ENCODE measurements at regions not wholly inside any gene's neighbourhood (a gene's known extent, or its start where the extent isn't known, plus 50 kb on each side); places are given as distances from the start of the nearest gene placed in this dataset.

DNA sequence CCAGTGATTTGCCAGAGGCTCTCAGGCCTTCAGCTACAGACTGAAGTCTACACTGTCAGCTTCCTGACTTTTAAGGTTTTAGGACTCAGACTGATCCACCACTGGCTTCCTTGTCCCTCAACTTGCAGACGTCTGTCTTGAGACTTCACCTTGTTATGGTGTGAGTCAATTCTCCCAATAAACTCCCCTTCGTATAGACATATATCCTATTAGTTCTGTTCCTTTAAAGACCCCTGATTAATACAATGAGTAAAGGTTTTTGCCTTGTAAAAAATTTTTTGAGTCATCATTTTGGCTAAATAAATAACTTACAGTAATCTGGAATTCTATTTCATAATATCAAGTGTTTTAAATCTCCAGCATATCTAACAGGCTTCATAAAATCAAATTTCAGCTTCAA, 956.3 kb upstream of the CDH6 start:
- H3K9me3 ChIP-seq (ENCODE audit: control insufficient read depth, insufficient read depth, low read length): peaks cover 16% of the 10 kb centered on the region
- H3K27me3 ChIP-seq (ENCODE audit: control insufficient read depth, insufficient read depth, low read length): no peaks in the 10 kb centered on the region
- CTCF ChIA-PET: no interaction called here
- no peak for DNase-seq (ENCODE audit: low read depth, low spot score)
- no peak overlapping the region for H3K27ac ChIP-seq (ENCODE audit: low read depth, low read length)
- TF ChIP-seq CTCF (IDR thresholded peaks at IDR 0.05; ENCODE audit: low read depth, low read length): no peak
- POLR2A ChIA-PET: no interaction called here
- no peak overlapping the region for H3K4me3 ChIP-seq (ENCODE audit: low read depth, low read length)

- ChIA-PET CTCF (no interaction called here), POLR2A (no interaction called here)
- H3K9me3 ChIP-seq (ENCODE audit: control insufficient read depth, insufficient read depth, low read length): peaks cover 15% of the 10 kb centered on the region
- H3K27me3 ChIP-seq (ENCODE audit: control insufficient read depth, insufficient read depth, low read length): no peaks in the 10 kb centered on the region
- no peak overlapping the region for H3K27ac ChIP-seq (ENCODE audit: low read depth, low read length)
- DNase-seq (ENCODE audit: low read depth, low spot score): no peak
- no peak for TF ChIP-seq CTCF (IDR thresholded peaks at IDR 0.05; ENCODE audit: low read depth, low read length)
- H3K4me3 ChIP-seq (ENCODE audit: low read depth, low read length): no peak overlapping the region
These were observed 983.7 kb upstream of the CDH6 start for GRCh38 chr5:30209755-30210154.

DNA sequence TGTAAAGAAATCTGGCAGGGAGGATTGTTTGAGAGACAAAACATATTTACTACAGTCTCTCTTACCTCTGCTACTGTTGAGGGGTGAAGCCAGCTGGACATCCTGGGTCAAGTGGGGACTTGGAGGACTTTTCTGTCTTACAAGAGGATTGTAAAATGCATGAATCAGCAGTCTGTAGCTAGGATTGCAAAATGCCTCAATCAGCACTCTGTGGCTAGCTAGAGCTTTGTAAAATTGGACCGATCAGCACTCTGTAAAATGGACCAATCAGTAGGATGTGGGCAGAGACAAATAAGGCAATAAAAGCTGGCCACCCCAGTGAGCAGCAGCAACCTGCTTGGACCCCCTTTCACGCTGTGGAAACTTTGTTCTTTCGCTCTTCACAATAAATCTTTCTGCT, 995.8 kb upstream of the CDH6 start:
- no peak overlapping the region for H3K4me3 ChIP-seq (ENCODE audit: low read depth, low read length)
- CTCF ChIA-PET: no interaction called here
- no peak for DNase-seq (ENCODE audit: low read depth, low spot score)
- H3K27ac ChIP-seq (ENCODE audit: low read depth, low read length): no peak overlapping the region
- no peaks in the 10 kb centered on the region for H3K27me3 ChIP-seq (ENCODE audit: control insufficient read depth, insufficient read depth, low read length)
- TF ChIP-seq CTCF (IDR thresholded peaks at IDR 0.05; ENCODE audit: low read depth, low read length): no peak
- H3K9me3 ChIP-seq (ENCODE audit: control insufficient read depth, insufficient read depth, low read length): peaks cover 5% of the 10 kb centered on the region; the same call in 1 of the 2 replicates
- POLR2A ChIA-PET: no interaction called here

DNA sequence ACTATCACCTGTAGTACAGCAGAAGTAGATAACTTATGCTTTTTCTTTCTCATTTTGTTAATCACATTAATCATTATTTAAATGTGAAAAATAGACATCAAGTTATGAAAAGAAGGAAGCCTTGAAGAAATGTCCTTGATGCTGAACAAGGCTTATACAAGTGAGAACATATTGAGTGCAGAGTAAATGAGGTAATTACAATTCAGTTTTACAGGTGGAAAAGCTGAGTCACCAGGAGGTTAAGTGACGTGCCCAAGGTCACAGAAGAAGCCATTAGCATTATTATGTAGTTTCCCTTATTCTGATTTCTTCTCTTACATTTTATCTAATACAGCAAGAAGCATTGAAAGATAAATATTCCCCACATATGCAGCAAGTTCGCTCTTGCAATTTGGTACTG, 998.5 kb upstream of the CDH6 start:
- H3K27ac ChIP-seq (ENCODE audit: low read depth, low read length): no peak overlapping the region
- H3K9me3 ChIP-seq (ENCODE audit: control insufficient read depth, insufficient read depth, low read length): peaks cover 3% of the 10 kb centered on the region; the same call in 1 of the 2 replicates
- CTCF ChIA-PET: no interaction called here
- TF ChIP-seq CTCF (IDR thresholded peaks at IDR 0.05; ENCODE audit: low read depth, low read length): no peak
- H3K27me3 ChIP-seq (ENCODE audit: control insufficient read depth, insufficient read depth, low read length): no peaks in the 10 kb centered on the region
- POLR2A ChIA-PET: no interaction called here
- DNase-seq (ENCODE audit: low read depth, low spot score): no peak
- no peak overlapping the region for H3K4me3 ChIP-seq (ENCODE audit: low read depth, low read length)

- Histone ChIP-seq H3K4me3 (ENCODE audit: low read depth, low read length) (no peak overlapping the region), H3K27me3 (ENCODE audit: control insufficient read depth, insufficient read depth, low read length) (no peaks in the 10 kb centered on the region), H3K9me3 (ENCODE audit: control insufficient read depth, insufficient read depth, low read length) (peaks cover 3% of the 10 kb centered on the region; the same call in 1 of the 2 replicates), H3K27ac (ENCODE audit: low read depth, low read length) (no peak overlapping the region)
- DNase-seq (ENCODE audit: low read depth, low spot score): no peak
- TF ChIP-seq CTCF (IDR thresholded peaks at IDR 0.05; ENCODE audit: low read depth, low read length): no peak
- CTCF ChIA-PET: no interaction called here
- POLR2A ChIA-PET: no interaction called here
These were observed 998.9 kb upstream of the CDH6 start for GRCh38 chr5:30194595-30194994.
